GM21786 (cell line): ENCODE measurements at regions not wholly inside any gene's neighbourhood (a gene's known extent, or its start where the extent isn't known, plus 50 kb on each side); places are given as distances from the start of the nearest gene placed in this dataset.

Experiments used
- ATAC-seq: cut with Tn5 transposase; IDR thresholded peaks from one replicate; pipeline ENCODE4 v1.9.1; 2021; ENCODE audit not compliant: unreplicated experiment

- no peak for ATAC-seq
Measured at GRCh38 chr20:56865055-56865454, 235.9 kb downstream of the TFAP2C start.

GRCh38 chr20:56867128-56867527, 238.0 kb downstream of the TFAP2C start:
- no peak for ATAC-seq

- ATAC-seq = no peak
Measured at GRCh38 chr20:56868746-56869145, 239.6 kb downstream of the TFAP2C start.

- ATAC-seq = no peak
Measured at GRCh38 chr20:56870271-56870670, 241.2 kb downstream of the TFAP2C start.

GRCh38 chr20:56871691-56872090, 242.6 kb downstream of the TFAP2C start:
- no peak for ATAC-seq

GRCh38 chr20:56872620-56873458, 243.7 kb downstream of the TFAP2C start:
- ATAC-seq = no peak

- ATAC-seq = no peak
Measured at GRCh38 chr20:56873836-56874235, 244.7 kb downstream of the TFAP2C start.

- no peak for ATAC-seq
Measured at GRCh38 chr20:56875052-56875659, 246.1 kb downstream of the TFAP2C start.

GRCh38 chr20:56875803-56876202, 246.7 kb downstream of the TFAP2C start:
- ATAC-seq = no peak

- no peak for ATAC-seq
Measured at GRCh38 chr20:56885521-56885920, 256.4 kb downstream of the TFAP2C start.

- ATAC-seq = no peak
Measured at GRCh38 chr20:56890011-56890410, 260.9 kb downstream of the TFAP2C start.

GRCh38 chr20:56893226-56893917, 264.3 kb downstream of the TFAP2C start:
- ATAC-seq = no peak

- no peak for ATAC-seq
Measured at GRCh38 chr20:56896447-56896846, 267.3 kb downstream of the TFAP2C start.

GRCh38 chr20:56897318-56897957, 268.3 kb downstream of the TFAP2C start:
- ATAC-seq = no peak

GRCh38 chr20:56897958-56898349, 268.8 kb downstream of the TFAP2C start:
- ATAC-seq = no peak

- no peak for ATAC-seq
Measured at GRCh38 chr20:56899506-56899905, 270.4 kb downstream of the TFAP2C start.

GRCh38 chr20:56900252-56900651, 271.1 kb downstream of the TFAP2C start:
- no peak for ATAC-seq

GRCh38 chr20:56903421-56903820, 274.3 kb downstream of the TFAP2C start:
- ATAC-seq = no peak

GRCh38 chr20:56903858-56904257, 274.8 kb downstream of the TFAP2C start:
- ATAC-seq = no peak

- ATAC-seq = no peak
Measured at GRCh38 chr20:56909918-56910714, 281.0 kb downstream of the TFAP2C start.

- no peak for ATAC-seq
Measured at GRCh38 chr20:56911946-56912345, 282.8 kb downstream of the TFAP2C start.
